ENCODE measurements at regions not wholly inside any gene's neighbourhood (a gene's known extent, or its start where the extent isn't known, plus 50 kb on each side); places are given as distances from the start of the nearest gene placed in this dataset.

DNA sequence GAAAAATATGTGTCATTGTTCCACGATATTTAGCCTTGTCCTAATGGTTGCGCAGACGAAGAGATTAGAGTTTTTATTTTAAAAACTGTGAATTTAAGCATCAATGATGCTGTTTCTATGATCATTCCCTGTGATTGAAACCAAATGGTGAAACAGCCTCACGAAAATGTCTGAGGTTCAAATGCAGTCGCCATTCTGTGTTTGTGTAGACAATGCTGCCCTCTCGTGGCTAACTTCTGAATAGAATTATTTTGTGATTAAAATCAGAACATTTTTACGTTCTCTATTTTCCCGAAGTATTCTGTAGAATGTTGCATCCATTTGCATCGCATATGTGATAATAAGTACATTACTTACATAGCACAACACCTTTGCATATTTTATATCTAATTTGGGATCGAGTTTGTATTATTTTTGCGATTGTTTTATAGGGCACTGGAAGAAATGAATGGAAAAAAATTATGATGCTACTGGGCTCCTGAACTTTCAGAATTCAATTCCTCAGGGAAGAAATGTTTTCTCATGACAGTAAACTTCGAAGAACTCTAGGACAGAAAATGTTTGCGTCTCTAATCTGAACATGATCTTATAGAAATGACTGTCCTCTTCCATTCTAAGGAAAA is 54.8 kb upstream of the CREB1 start:
- no peak for TF ChIP-seq YY1 (IDR thresholded peaks at IDR 0.05; ENCODE audit: insufficient read depth, insufficient read length)
- TF ChIP-seq SUZ12 (IDR thresholded peaks at IDR 0.05; ENCODE audit: extremely low read depth, insufficient read depth, insufficient read length): no peak

Measured in NT2/D1 (cell line).